Neural progenitor cell (in vitro differentiated cells): ENCODE measurements at regions not wholly inside any gene's neighbourhood (a gene's known extent, or its start where the extent isn't known, plus 50 kb on each side); places are given as distances from the start of the nearest gene placed in this dataset.

ENCODE experiments used
- DNase-seq: peaks from one replicate; pipeline ENCODE4 v3.0.0-alpha.2; 2016; ENCODE audit warnings: low spot score
- H2AFZ ChIP-seq: fragments of 200-600 bp; sonication (generic); replicated peaks from 2 replicates; pipeline ENCODE4 v1.6.1; 2016; ENCODE audit warnings: antibody characterized with exemption
- H3F3A ChIP-seq: fragments of 200-600 bp; sonication (generic); 2 replicates; pipeline ENCODE4 v1.6.1; 2016; ENCODE audit warnings: antibody characterized with exemption, low read depth
- H3K27ac ChIP-seq: fragments of 200-600 bp; sonication (generic); 2 replicates; pipeline ENCODE4 v1.5.1; 2016; ENCODE audit warnings: mild to moderate bottlenecking
- H3K27me3 ChIP-seq: fragments of 200-600 bp; sonication (generic); 2 replicates; pipeline ENCODE4 v1.6.1; 2016; ENCODE audit warnings: mild to moderate bottlenecking, moderate library complexity
- H3K36me3 ChIP-seq: fragments of 200-600 bp; sonication (generic); 2 replicates; pipeline ENCODE4 v1.5.1; 2016
- H3K4me1 ChIP-seq: fragments of 200-600 bp; sonication (generic); 2 replicates; pipeline ENCODE4 v1.6.1; 2016; ENCODE audit warnings: mixed run types
- H3K4me2 ChIP-seq: fragments of 200-600 bp; sonication (generic); 2 replicates; pipeline ENCODE4 v1.6.1; 2016
- H3K4me3 ChIP-seq: fragments of 200-600 bp; sonication (generic); 2 replicates; pipeline ENCODE4 v1.5.1; 2016
- H3K79me2 ChIP-seq: fragments of 200-600 bp; sonication (generic); 2 replicates; pipeline ENCODE4 v1.6.1; 2016; ENCODE audit warnings: low read depth
- H3K9ac ChIP-seq: fragments of 200-600 bp; sonication (generic); 2 replicates; pipeline ENCODE4 v1.6.1; 2016
- H3K9me3 ChIP-seq: fragments of 200-600 bp; sonication (generic); 2 replicates; pipeline ENCODE4 v1.5.1; 2016; ENCODE audit warnings: low read depth
- H4K20me1 ChIP-seq: fragments of 200-600 bp; sonication (generic); 2 replicates; pipeline ENCODE4 v1.6.1; 2016; ENCODE audit warnings: low read depth
- H3K27ac Mint-ChIP-seq: 3 replicates; pipeline ENCODE4 v1.8.0; 2021; ENCODE audit warnings: mixed read lengths
- H3K27me3 Mint-ChIP-seq: 2 replicates; pipeline ENCODE4 v1.8.0; 2022; ENCODE audit warnings: low read depth, mild to moderate bottlenecking, inconsistent platforms, moderate library complexity, mixed read lengths; ENCODE audit not compliant: insufficient read depth
- H3K36me3 Mint-ChIP-seq: 3 replicates; pipeline ENCODE4 v1.8.0; 2021; ENCODE audit warnings: mixed read lengths
- H3K4me1 Mint-ChIP-seq: 3 replicates; pipeline ENCODE4 v1.8.0; 2021; ENCODE audit warnings: mixed read lengths
- H3K4me3 Mint-ChIP-seq: 3 replicates; pipeline ENCODE4 v1.8.0; 2021; ENCODE audit warnings: mild to moderate bottlenecking, moderate library complexity, mixed read lengths
- H3K9me3 Mint-ChIP-seq: 3 replicates; pipeline ENCODE4 v1.8.0; 2020; ENCODE audit warnings: mixed read lengths
- CTCF ChIP-seq: fragments of 200-600 bp; sonication (generic); IDR thresholded peaks from 2 replicates; pipeline ENCODE4 v1.5.1; 2017; ENCODE audit warnings: antibody characterized with exemption, mild to moderate bottlenecking
- EZH2 ChIP-seq: fragments of 200-600 bp; sonication (generic); IDR thresholded peaks from 2 replicates; pipeline ENCODE4 v1.6.1; 2017; ENCODE audit warnings: antibody characterized with exemption, mild to moderate bottlenecking, moderate library complexity
- EZH2phosphoT487 ChIP-seq: fragments of 200-600 bp; sonication (generic); IDR thresholded peaks from 2 replicates; pipeline ENCODE4 v1.6.1; 2017; ENCODE audit warnings: antibody characterized with exemption

GRCh38 chr1:221612047-221612777 is 129.7 kb downstream of the DUSP10 start:
- no peaks in the 10 kb centered on the region for H3K79me2 ChIP-seq
- H3K9ac ChIP-seq, result no peak overlapping the region
- H3K4me2 ChIP-seq, result no peak overlapping the region
- H3K9me3 ChIP-seq, result no peaks in the 10 kb centered on the region
- H3K27me3 ChIP-seq, result no peaks in the 10 kb centered on the region
- no peaks in the 10 kb centered on the region for H3K4me1 ChIP-seq
- no peaks in the 10 kb centered on the region for H3K27me3 Mint-ChIP-seq
- H3K27ac Mint-ChIP-seq, result no peak overlapping the region
- no peaks in the 10 kb centered on the region for H4K20me1 ChIP-seq
- no peak overlapping the region for H3K27ac ChIP-seq
- TF ChIP-seq EZH2 (no peak), CTCF (no peak), EZH2phosphoT487 (no peak)
- no peak for DNase-seq
- H3K4me1 Mint-ChIP-seq, result no peaks in the 10 kb centered on the region
- H3K9me3 Mint-ChIP-seq, result no peaks in the 10 kb centered on the region
- no peak overlapping the region for H2AFZ ChIP-seq
- H3K36me3 ChIP-seq, result no peaks in the 10 kb centered on the region
- H3K4me3 ChIP-seq, result no peak overlapping the region
- H3F3A ChIP-seq, result no peaks in the 10 kb centered on the region
- no peaks in the 10 kb centered on the region for H3K36me3 Mint-ChIP-seq
- no peak overlapping the region for H3K4me3 Mint-ChIP-seq

- H2AFZ ChIP-seq, result no peak overlapping the region
- H3K9me3 Mint-ChIP-seq, result peaks cover 2% of the 10 kb centered on the region
Observed at GRCh38 chr1:221620437-221621384, 121.2 kb downstream of the DUSP10 start.

GRCh38 chr1:221621683-221622082 is 120.2 kb downstream of the DUSP10 start:
- H3K27me3 ChIP-seq, result no peaks in the 10 kb centered on the region
- no peaks in the 10 kb centered on the region for H3K79me2 ChIP-seq
- no peak overlapping the region for H3K9ac ChIP-seq
- no peak overlapping the region for H3K4me2 ChIP-seq
- Mint-ChIP-seq H3K27me3 (no peaks in the 10 kb centered on the region), H3K27ac (no peak overlapping the region), H3K36me3 (no peaks in the 10 kb centered on the region), H3K9me3 (peaks cover 2% of the 10 kb centered on the region), H3K4me1 (no peaks in the 10 kb centered on the region), H3K4me3 (no peak overlapping the region)
- no peak overlapping the region for H2AFZ ChIP-seq
- H3K27ac ChIP-seq, result no peak overlapping the region
- no peak for DNase-seq
- no peaks in the 10 kb centered on the region for H3F3A ChIP-seq
- no peaks in the 10 kb centered on the region for H3K36me3 ChIP-seq
- TF ChIP-seq CTCF, result no peak
- TF ChIP-seq EZH2phosphoT487, result no peak
- TF ChIP-seq EZH2, result no peak
- no peaks in the 10 kb centered on the region for H3K4me1 ChIP-seq
- H3K4me3 ChIP-seq, result no peak overlapping the region
- no peaks in the 10 kb centered on the region for H4K20me1 ChIP-seq
- H3K9me3 ChIP-seq, result no peaks in the 10 kb centered on the region

More at GRCh38 chr1:221620437-221621384, 121.2 kb downstream of the DUSP10 start:
- Histone ChIP-seq H3K9me3 (no peaks in the 10 kb centered on the region), H3K79me2 (no peaks in the 10 kb centered on the region), H3K36me3 (no peaks in the 10 kb centered on the region), H3K4me2 (no peak overlapping the region), H3K4me3 (no peak overlapping the region), H3K27me3 (no peaks in the 10 kb centered on the region), H3F3A (no peaks in the 10 kb centered on the region), H3K4me1 (no peaks in the 10 kb centered on the region), H3K9ac (no peak overlapping the region), H3K27ac (no peak overlapping the region), H4K20me1 (no peaks in the 10 kb centered on the region)
- no peak for TF ChIP-seq CTCF
- Mint-ChIP-seq H3K27ac (no peak overlapping the region), H3K27me3 (no peaks in the 10 kb centered on the region), H3K4me1 (no peaks in the 10 kb centered on the region), H3K4me3 (no peak overlapping the region), H3K36me3 (no peaks in the 10 kb centered on the region)
- DNase-seq, result no peak
